ENCODE measurements at regions not wholly inside any gene's neighbourhood (a gene's known extent, or its start where the extent isn't known, plus 50 kb on each side); places are given as distances from the start of the nearest gene placed in this dataset.

- no peak for DNase-seq
Observed at GRCh38 chr14:61129168-61129745, 148.2 kb downstream of the SLC38A6 start.

GRCh38 chr14:61128382-61129167 lies 147.5 kb downstream of the SLC38A6 start:
- no peak for DNase-seq

GRCh38 chr14:61126603-61127498 lies 145.8 kb downstream of the SLC38A6 start:
- no peak for DNase-seq

- DNase-seq, result no peak
Observed at GRCh38 chr14:61125867-61126572, 145.0 kb downstream of the SLC38A6 start.

DNA sequence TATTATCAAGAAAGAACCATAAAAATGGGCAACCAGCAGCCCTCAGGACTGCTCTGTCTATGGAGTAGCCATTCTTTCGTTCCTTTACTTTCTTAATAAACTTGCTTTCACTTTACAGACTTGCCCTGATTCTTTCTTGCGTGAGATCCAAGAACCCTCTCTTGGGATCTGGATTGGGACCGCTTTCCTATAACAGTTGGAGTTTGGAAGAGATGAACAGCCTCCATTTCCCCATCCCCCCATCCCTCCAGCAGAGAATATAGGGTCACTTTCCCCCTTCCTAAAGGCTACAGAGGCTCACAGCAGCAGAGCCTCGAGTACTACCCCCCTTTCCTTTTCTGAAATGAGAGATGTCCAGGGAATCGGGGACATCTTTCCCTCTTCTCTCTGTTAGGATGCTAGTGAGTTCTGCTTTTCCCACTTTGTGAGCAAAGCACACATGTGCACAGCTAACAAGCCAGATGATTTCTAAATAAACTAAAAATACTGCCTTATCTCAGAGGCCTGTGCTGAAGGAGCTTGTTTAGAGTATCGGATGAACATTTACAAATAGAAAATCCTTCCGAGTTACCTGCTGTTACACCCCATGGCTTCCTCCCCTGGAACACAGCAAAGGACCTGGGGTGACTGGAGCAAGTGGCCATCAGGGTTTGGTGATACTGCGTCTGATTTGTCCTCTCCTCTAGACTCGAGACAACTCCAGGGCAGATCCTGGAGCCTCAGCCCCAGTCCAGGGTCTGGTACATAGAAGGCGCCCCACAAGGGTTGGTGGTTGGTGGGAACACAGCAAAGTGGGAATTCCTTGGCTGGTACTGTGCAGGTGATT lies 144.2 kb downstream of the SLC38A6 start:
- DNase-seq, result no peak

- DNase-seq, result no peak
Observed at GRCh38 chr14:61122862-61123261, 141.8 kb downstream of the SLC38A6 start.

- no peak for DNase-seq
Observed at GRCh38 chr14:61121355-61121787, 140.3 kb downstream of the SLC38A6 start.

- DNase-seq, result no peak
Observed at GRCh38 chr14:61120576-61120975, 139.5 kb downstream of the SLC38A6 start.

GRCh38 chr14:61119006-61119405 lies 138.0 kb downstream of the SLC38A6 start:
- DNase-seq, result no peak

DNA sequence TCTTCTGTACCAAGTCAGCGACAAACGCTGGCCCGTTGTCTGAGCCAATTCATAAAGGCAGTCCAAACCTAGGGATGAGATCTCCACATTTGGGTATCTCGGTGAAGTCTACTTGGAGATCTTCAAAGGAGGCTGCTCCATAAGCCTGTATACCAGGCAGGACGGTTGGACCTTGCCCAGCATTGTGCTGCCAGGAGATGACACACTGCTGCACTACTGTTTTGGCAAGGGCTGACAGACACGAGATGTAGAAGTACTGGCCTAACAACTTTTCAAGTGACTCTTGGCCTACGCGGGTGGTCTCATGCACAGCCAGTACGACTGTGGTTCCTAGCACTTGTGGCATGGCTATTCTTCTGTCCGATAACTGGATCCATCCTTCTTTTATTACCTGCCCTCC lies 135.3 kb downstream of the SLC38A6 start:
- DNase-seq, result no peak

DNA sequence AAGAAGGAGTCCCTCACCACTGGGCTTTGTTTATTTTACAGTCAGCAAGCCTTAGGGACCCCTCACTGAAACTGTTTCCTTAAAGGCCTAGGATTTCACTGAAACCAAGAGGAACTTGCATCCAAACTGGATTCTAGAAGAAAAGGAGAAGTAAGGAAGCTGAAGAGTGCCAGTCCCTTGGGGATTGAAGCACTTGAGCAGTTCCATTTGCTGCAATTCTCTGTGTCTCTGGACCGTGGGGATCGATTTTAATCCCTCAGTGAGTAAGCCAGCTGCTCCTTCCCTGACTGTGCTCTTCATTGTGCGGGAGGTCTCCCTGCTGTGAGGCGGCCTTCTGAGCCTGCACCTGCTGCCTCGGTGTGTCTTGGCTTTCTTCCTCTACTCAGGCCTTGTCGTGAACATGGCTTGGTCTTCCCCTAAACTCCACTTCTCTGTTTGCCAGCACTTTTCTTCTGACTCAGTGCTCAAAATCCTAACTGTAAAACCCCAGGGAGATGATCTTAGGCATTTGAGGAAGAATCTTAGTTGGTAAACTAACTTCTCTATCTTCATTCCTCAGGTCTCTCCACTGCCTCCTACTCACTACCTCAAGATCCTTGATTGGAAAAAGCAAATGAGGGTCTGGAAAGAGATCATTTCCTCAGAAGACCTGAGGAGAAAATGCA lies 132.6 kb downstream of the SLC38A6 start:
- no peak for DNase-seq

DNA sequence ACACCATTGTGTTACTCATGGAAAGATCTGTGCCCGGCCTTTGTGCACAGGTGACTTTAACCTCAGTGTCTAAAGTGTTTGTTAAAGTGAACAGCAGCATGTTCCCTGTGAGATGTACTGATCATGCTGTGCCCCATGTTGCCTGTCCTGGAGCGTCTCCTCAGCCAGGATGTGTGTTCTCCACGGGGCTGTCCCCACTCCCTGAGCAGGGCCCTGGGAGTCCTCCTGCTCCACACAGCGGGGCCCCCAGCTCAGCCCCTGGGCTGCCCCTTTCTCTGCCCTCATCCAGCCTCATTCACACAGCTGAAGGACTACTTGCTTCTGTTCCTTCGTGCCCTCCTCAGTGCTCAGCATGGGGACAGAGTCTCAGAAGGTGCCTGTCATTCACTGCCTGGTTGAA lies 131.5 kb downstream of the SLC38A6 start:
- no peak for DNase-seq

GRCh38 chr14:61111731-61112130 lies 130.7 kb downstream of the SLC38A6 start:
- no peak for DNase-seq

- DNase-seq, result no peak
Observed at GRCh38 chr14:61111209-61111665, 130.2 kb downstream of the SLC38A6 start.

DNA sequence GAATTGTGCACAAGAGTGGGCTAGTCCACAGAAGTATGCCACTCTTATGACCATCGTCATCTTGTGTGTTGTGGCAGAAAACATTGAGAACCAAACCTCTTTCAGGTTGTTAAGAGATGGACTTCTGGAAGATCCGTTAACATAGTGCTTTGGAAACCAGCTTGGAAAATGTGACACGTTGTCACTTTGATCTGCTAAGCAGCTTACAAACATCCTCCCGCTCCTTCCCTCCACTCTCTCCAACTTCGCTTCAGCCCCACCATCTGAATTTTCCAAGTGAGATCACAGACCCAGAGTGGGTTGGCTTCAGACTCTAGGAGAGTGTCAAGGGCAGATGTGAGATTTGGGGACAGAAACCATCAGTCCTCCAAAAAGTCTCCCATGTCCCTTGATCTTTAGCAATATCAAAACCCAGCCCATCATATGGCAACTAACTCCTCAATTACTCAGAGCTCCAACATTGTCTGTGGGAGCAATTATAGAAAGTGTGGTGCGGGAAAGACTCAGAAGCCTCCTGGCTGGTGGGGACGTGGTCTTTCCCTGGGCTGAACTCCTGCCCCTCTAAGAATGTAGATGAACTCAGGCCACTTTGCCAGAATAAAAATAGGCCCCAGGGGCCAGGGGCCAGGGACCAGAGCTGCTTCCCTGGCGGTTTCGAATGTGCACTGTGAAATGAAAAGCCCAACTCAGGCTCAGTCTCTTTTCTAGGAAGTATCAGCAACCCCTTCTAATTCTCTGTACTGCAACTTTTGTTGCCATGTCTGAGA lies 129.5 kb downstream of the SLC38A6 start:
- no peak for DNase-seq

- no peak for DNase-seq
Observed at GRCh38 chr14:61109288-61109687, 128.2 kb downstream of the SLC38A6 start.

DNA sequence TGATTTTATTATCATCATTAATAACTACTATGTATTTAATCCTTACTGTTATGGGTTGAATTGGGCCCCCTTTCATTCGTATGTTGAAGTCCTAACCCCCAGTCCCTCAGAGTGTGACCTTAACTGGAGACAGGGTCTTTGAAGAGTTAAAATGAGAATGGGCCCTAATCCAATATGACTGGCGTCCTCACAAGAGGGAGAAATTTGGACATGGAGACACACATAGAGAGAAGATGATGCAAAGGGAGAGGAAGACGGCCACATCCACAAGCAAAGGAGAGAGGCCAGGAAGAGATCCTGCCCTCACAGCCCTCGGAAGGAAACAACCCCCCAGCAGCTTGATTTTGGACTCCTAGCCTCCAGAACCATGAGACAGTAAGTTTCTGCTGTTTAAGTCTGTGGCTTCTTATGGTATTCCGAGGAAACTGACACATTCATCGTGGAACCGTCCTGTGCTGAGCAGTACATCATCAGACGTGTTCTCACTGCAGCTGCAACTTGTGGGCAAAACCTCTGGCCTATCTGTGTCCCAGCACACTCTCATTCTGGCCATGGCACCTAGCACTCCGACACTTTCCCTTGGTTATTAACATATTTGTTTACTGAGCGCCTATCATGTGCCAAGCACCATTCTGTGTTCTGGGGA lies 127.6 kb downstream of the SLC38A6 start:
- no peak for DNase-seq

- no peak for DNase-seq
Observed at GRCh38 chr14:61107869-61108493, 126.9 kb downstream of the SLC38A6 start.

DNA sequence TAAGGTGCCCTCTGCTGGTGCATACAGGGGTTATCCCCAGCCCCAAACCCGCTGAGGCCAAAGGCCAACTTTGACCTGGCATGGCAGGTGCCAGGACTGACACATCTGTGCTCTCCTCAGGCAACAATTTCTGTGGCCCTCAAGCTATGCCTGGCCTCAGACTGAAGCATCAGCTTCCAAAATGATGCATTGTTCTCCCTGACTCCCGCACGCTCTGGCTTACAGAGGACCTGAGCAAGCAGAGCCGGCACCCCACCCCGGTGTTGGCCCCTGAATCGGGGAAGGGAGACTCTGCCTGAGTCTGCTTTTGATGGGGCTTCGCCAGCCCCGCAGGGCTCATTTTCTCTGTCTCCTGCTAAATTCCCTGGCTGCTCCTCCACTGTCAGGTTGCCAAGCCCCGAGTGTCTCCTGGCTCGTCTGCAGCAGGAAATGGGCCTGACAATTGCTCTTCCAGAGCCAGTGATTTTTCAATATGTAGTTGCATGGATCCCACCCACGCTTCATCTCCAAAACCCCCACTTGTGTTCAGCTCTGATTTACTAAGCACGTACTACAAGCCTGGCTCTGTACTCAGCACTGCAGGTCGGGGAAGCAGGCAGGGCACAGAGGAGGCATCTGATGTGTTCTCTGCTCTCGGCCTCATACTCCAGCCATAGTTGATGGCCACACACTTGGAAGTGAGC lies 126.1 kb downstream of the SLC38A6 start:
- no peak for DNase-seq

Data from NCI-H1436 treated with DMSO at 0.1 percent for 48 hours (cell line).